Panc1 (cell line): ENCODE measurements at regions not wholly inside any gene's neighbourhood (a gene's known extent, or its start where the extent isn't known, plus 50 kb on each side); places are given as distances from the start of the nearest gene placed in this dataset.

Source experiments
- ATAC-seq: fragments of 200-7000 bp; cut with Tn5 transposase; 2 replicates; pipeline ENCODE4 v1.9.1; 2020; ENCODE audit warnings: mild to moderate bottlenecking, moderate library complexity
- BruUV-seq: library from RNA; stranded (reverse); fragments of 400-500 nt; replicated peaks from 2 replicates; lab custom pipeline; 2021; lab: Mats Ljungman, UMichigan
- CTCF ChIA-PET: fragments of 300-600 bp; sonication (Branson Sonifier 250); formaldehyde crosslinking; loops from one replicate; lab custom pipeline; 2022; ENCODE audit warnings: antibody characterized with exemption; lab: Charles Lee
- POLR2A ChIA-PET: fragments of 300-600 bp; sonication (Branson Sonifier 250); formaldehyde crosslinking; loops from one replicate; lab custom pipeline; 2022; ENCODE audit warnings: antibody characterized with exemption; lab: Charles Lee
- DNase-seq: peaks from one replicate; pipeline ENCODE4 v3.0.0-alpha.2; 2010; ENCODE audit warnings: low read depth, low spot score
- H3K27ac ChIP-seq: 2 replicates; pipeline ENCODE4 v1.5.1; 2011; ENCODE audit warnings: mild to moderate bottlenecking, low read length, inconsistent platforms
- H3K27me3 ChIP-seq: fragments of 200-500 bp; sonication (Bioruptor generic); 2 replicates; pipeline ENCODE4 v1.6.0; 2014; ENCODE audit warnings: low read length, inconsistent platforms; ENCODE audit not compliant: control insufficient read depth, insufficient read depth
- H3K36me3 ChIP-seq: fragments of 200-500 bp; sonication (Bioruptor generic); 2 replicates; pipeline ENCODE4 v1.5.1; 2014; ENCODE audit warnings: inconsistent platforms, mild to moderate bottlenecking, low read length, moderate library complexity; ENCODE audit not compliant: control insufficient read depth, insufficient read depth
- H3K4me1 ChIP-seq: 2 replicates; pipeline ENCODE4 v1.5.1; 2011; ENCODE audit warnings: inconsistent platforms, mild to moderate bottlenecking, low read length, moderate library complexity; ENCODE audit not compliant: control insufficient read depth, insufficient read depth
- H3K4me3 ChIP-seq, 2 experiments: 2 replicates each; pipeline ENCODE4 v1.5.1; 2011 to 2012; ENCODE audit warnings: low read depth in 2 of 2, low read length in 2 of 2, mild to moderate bottlenecking in 2 of 2, inconsistent platforms in 1 of 2, moderate library complexity in 1 of 2
- H3K9me3 ChIP-seq: fragments of 200-500 bp; sonication (Bioruptor generic); 2 replicates; pipeline ENCODE4 v1.5.1; 2014; ENCODE audit warnings: low read depth, mild to moderate bottlenecking, inconsistent platforms, low read length, moderate library complexity; ENCODE audit not compliant: control insufficient read depth, insufficient read depth
- CTCF ChIP-seq: fragments of 450-650 bp; IDR thresholded peaks from 2 replicates; pipeline ENCODE4 v1.5.1; 2017; ENCODE audit warnings: mild to moderate bottlenecking
- POLR2AphosphoS5 ChIP-seq: IDR thresholded peaks from 2 replicates; pipeline ENCODE4 v1.6.1; 2012; ENCODE audit warnings: mild to moderate bottlenecking, low read depth, low read length, moderate library complexity
- REST ChIP-seq, 2 experiments: IDR thresholded peaks; 2 replicates each; pipeline ENCODE4 v1.6.1; 2011 to 2012; ENCODE audit warnings: low read depth in 2 of 2, control low read depth in 1 of 2, low read length in 1 of 2, mild to moderate bottlenecking in 1 of 2, moderate library complexity in 1 of 2; ENCODE audit not compliant: insufficient read depth in 1 of 2
- SIN3A ChIP-seq: IDR thresholded peaks from 2 replicates; pipeline ENCODE4 v1.6.1; 2012; ENCODE audit warnings: low read depth, mild to moderate bottlenecking, low read length, moderate library complexity, borderline replicate concordance; ENCODE audit not compliant: insufficient read depth
- TCF7L2 ChIP-seq: IDR thresholded peaks from 2 replicates; pipeline ENCODE4 v1.6.1; 2011; ENCODE audit warnings: mild to moderate bottlenecking, low read depth, low read length, inconsistent platforms
- in situ Hi-C: cut with HindIII; loops from 2 replicates; pipeline ENCODE4 v1.10.0; 2016; ENCODE audit warnings: low sequenced_read_pairs, low pct_unique_long_range_greater_than_20kb
- intact Hi-C: fragments of 100-400 bp; cut with micrococcal nuclease; formaldehyde crosslinking; loops from one replicate; pipeline ENCODE4 v1.10.0; 2022; ENCODE audit not compliant: unreplicated experiment

GRCh38 chr5:57111993-57112392 is 61.9 kb upstream of the GPBP1 start:
- CTCF ChIA-PET = no interaction called here
- intact Hi-C loops = no loop called here
- no peak; the same call in 1 of the 2 replicates for ATAC-seq
- in situ Hi-C loops = no loop called here
- Histone ChIP-seq H3K27me3 (peaks cover 3% of the 10 kb centered on the region; the same call in 1 of the 2 replicates), H3K4me3 (no peak overlapping the region), H3K36me3 (no peaks in the 10 kb centered on the region), H3K4me1 (no peaks in the 10 kb centered on the region), H3K27ac (no peak overlapping the region), H3K9me3 (no peaks in the 10 kb centered on the region)
- TF ChIP-seq POLR2AphosphoS5 (no peak), SIN3A (no peak), REST (IDR thresholded peaks at IDR 0.05; ENCODE audit: insufficient read depth in 1 of 2, low read depth in 2 of 2, low read length in 1 of 2) (no peak), CTCF (no peak), TCF7L2 (no peak)
- no peak for DNase-seq
- no TSS peak for BruUV-seq
- POLR2A ChIA-PET = no interaction called here

GRCh38 chr5:57113481-57113880 is 60.4 kb upstream of the GPBP1 start:
- H3K27ac ChIP-seq = no peak overlapping the region
- TF ChIP-seq SIN3A = no peak
- TF ChIP-seq REST (IDR thresholded peaks at IDR 0.05; ENCODE audit: insufficient read depth in 1 of 2, low read depth in 2 of 2, low read length in 1 of 2) = no peak
- TF ChIP-seq TCF7L2 = no peak
- TF ChIP-seq CTCF = no peak
- TF ChIP-seq POLR2AphosphoS5 = no peak
- intact Hi-C loops (no loop called here), in situ Hi-C loops (no loop called here)
- peaks cover 3% of the 10 kb centered on the region; the same call in 1 of the 2 replicates for H3K27me3 ChIP-seq
- POLR2A ChIA-PET = no interaction called here
- CTCF ChIA-PET = no interaction called here
- no peaks in the 10 kb centered on the region for H3K9me3 ChIP-seq
- no peaks in the 10 kb centered on the region for H3K36me3 ChIP-seq
- H3K4me1 ChIP-seq = no peaks in the 10 kb centered on the region
- DNase-seq (no peak), ATAC-seq (no peak)
- H3K4me3 ChIP-seq = no peak overlapping the region
- BruUV-seq = no TSS peak
